Neural progenitor cell (in vitro differentiated cells): ENCODE measurements at regions not wholly inside any gene's neighbourhood (a gene's known extent, or its start where the extent isn't known, plus 50 kb on each side); places are given as distances from the start of the nearest gene placed in this dataset.

Experiments used
- DNase-seq: peaks from one replicate; pipeline ENCODE4 v3.0.0-alpha.2; 2016; ENCODE audit warnings: low spot score
- H2AFZ ChIP-seq: fragments of 200-600 bp; sonication (generic); replicated peaks from 2 replicates; pipeline ENCODE4 v1.6.1; 2016; ENCODE audit warnings: antibody characterized with exemption
- H3F3A ChIP-seq: fragments of 200-600 bp; sonication (generic); 2 replicates; pipeline ENCODE4 v1.6.1; 2016; ENCODE audit warnings: antibody characterized with exemption, low read depth
- H3K27ac ChIP-seq: fragments of 200-600 bp; sonication (generic); 2 replicates; pipeline ENCODE4 v1.5.1; 2016; ENCODE audit warnings: mild to moderate bottlenecking
- H3K27me3 ChIP-seq: fragments of 200-600 bp; sonication (generic); 2 replicates; pipeline ENCODE4 v1.6.1; 2016; ENCODE audit warnings: mild to moderate bottlenecking, moderate library complexity
- H3K36me3 ChIP-seq: fragments of 200-600 bp; sonication (generic); 2 replicates; pipeline ENCODE4 v1.5.1; 2016
- H3K4me1 ChIP-seq: fragments of 200-600 bp; sonication (generic); 2 replicates; pipeline ENCODE4 v1.6.1; 2016; ENCODE audit warnings: mixed run types
- H3K4me2 ChIP-seq: fragments of 200-600 bp; sonication (generic); 2 replicates; pipeline ENCODE4 v1.6.1; 2016
- H3K4me3 ChIP-seq: fragments of 200-600 bp; sonication (generic); 2 replicates; pipeline ENCODE4 v1.5.1; 2016
- H3K79me2 ChIP-seq: fragments of 200-600 bp; sonication (generic); 2 replicates; pipeline ENCODE4 v1.6.1; 2016; ENCODE audit warnings: low read depth
- H3K9ac ChIP-seq: fragments of 200-600 bp; sonication (generic); 2 replicates; pipeline ENCODE4 v1.6.1; 2016
- H3K9me3 ChIP-seq: fragments of 200-600 bp; sonication (generic); 2 replicates; pipeline ENCODE4 v1.5.1; 2016; ENCODE audit warnings: low read depth
- H4K20me1 ChIP-seq: fragments of 200-600 bp; sonication (generic); 2 replicates; pipeline ENCODE4 v1.6.1; 2016; ENCODE audit warnings: low read depth
- H3K27ac Mint-ChIP-seq: 3 replicates; pipeline ENCODE4 v1.8.0; 2021; ENCODE audit warnings: mixed read lengths
- H3K27me3 Mint-ChIP-seq: 2 replicates; pipeline ENCODE4 v1.8.0; 2022; ENCODE audit warnings: low read depth, mild to moderate bottlenecking, inconsistent platforms, moderate library complexity, mixed read lengths; ENCODE audit not compliant: insufficient read depth
- H3K36me3 Mint-ChIP-seq: 3 replicates; pipeline ENCODE4 v1.8.0; 2021; ENCODE audit warnings: mixed read lengths
- H3K4me1 Mint-ChIP-seq: 3 replicates; pipeline ENCODE4 v1.8.0; 2021; ENCODE audit warnings: mixed read lengths
- H3K4me3 Mint-ChIP-seq: 3 replicates; pipeline ENCODE4 v1.8.0; 2021; ENCODE audit warnings: mild to moderate bottlenecking, moderate library complexity, mixed read lengths
- H3K9me3 Mint-ChIP-seq: 3 replicates; pipeline ENCODE4 v1.8.0; 2020; ENCODE audit warnings: mixed read lengths
- EZH2 ChIP-seq: fragments of 200-600 bp; sonication (generic); IDR thresholded peaks from 2 replicates; pipeline ENCODE4 v1.6.1; 2017; ENCODE audit warnings: antibody characterized with exemption, mild to moderate bottlenecking, moderate library complexity
- EZH2phosphoT487 ChIP-seq: fragments of 200-600 bp; sonication (generic); IDR thresholded peaks from 2 replicates; pipeline ENCODE4 v1.6.1; 2017; ENCODE audit warnings: antibody characterized with exemption
- TF ChIP-seq, protein P1 (sequence below): fragments of 200-600 bp; sonication (generic); IDR thresholded peaks from 2 replicates; pipeline ENCODE4 v1.5.1; 2017; ENCODE audit warnings: antibody characterized with exemption, mild to moderate bottlenecking

DNA sequence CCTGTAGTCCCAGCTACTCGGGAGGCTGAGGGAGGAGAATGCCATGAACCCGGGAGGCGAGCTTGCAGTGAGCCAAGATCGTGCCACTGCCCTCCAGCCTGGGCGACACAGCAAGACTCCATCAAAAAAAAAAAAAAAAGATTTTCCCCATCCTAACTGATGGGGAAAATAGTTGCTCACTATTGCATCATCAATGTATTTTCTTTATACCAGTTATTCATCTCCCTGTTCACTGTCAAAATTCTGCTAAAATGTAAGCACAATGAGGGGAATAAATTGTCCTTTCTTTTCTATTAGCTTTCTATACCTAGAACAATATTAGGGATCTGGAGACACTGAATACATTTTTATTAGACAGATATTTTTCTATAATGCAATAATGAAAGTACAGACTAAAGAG, 561.3 kb downstream of the CCER1 start:
- no peak for DNase-seq
- Histone ChIP-seq H3K79me2 (no peaks in the 10 kb centered on the region), H3K9me3 (no peaks in the 10 kb centered on the region), H3K36me3 (no peaks in the 10 kb centered on the region), H3K4me3 (no peak overlapping the region), H4K20me1 (no peaks in the 10 kb centered on the region), H2AFZ (no peak overlapping the region), H3K27me3 (no peaks in the 10 kb centered on the region), H3K27ac (no peak overlapping the region), H3K4me2 (no peak overlapping the region), H3F3A (no peaks in the 10 kb centered on the region), H3K4me1 (no peaks in the 10 kb centered on the region), H3K9ac (no peak overlapping the region)
- Mint-ChIP-seq H3K36me3 (no peaks in the 10 kb centered on the region), H3K4me3 (no peak overlapping the region), H3K27ac (no peak overlapping the region), H3K9me3 (peaks cover 21% of the 10 kb centered on the region), H3K27me3 (peaks cover 2% of the 10 kb centered on the region), H3K4me1 (peaks cover 7% of the 10 kb centered on the region)
- TF ChIP-seq EZH2phosphoT487 (no peak), EZH2 (no peak)
- TF ChIP-seq, protein P1, sequence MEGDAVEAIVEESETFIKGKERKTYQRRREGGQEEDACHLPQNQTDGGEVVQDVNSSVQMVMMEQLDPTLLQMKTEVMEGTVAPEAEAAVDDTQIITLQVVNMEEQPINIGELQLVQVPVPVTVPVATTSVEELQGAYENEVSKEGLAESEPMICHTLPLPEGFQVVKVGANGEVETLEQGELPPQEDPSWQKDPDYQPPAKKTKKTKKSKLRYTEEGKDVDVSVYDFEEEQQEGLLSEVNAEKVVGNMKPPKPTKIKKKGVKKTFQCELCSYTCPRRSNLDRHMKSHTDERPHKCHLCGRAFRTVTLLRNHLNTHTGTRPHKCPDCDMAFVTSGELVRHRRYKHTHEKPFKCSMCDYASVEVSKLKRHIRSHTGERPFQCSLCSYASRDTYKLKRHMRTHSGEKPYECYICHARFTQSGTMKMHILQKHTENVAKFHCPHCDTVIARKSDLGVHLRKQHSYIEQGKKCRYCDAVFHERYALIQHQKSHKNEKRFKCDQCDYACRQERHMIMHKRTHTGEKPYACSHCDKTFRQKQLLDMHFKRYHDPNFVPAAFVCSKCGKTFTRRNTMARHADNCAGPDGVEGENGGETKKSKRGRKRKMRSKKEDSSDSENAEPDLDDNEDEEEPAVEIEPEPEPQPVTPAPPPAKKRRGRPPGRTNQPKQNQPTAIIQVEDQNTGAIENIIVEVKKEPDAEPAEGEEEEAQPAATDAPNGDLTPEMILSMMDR, result no peak

- H3K27ac ChIP-seq, result no peak overlapping the region
These were observed 561.9 kb downstream of the CCER1 start for GRCh38 chr12:90393089-90393488.

DNA sequence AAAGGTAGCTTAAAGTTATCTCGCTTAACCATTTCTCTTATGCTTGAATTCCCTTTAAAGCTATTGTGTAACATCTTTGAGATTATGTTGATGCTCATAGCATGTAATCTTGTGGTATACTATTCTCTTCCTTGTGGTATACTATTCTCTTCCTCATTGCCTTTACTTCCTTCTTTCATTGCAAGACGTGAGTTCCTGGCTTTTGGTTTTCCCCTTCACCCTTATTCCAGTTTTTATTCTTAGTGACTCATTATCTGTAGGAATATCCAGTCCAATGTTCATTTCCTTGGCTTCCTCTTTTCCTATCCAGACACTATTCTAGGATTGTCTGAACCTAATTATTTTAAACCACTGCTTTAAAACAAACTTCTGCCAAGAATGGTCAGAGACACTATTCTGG, 564.0 kb downstream of the CCER1 start:
- no peak for DNase-seq
- Histone ChIP-seq H3K4me1 (no peaks in the 10 kb centered on the region), H3K27me3 (no peaks in the 10 kb centered on the region), H3F3A (no peaks in the 10 kb centered on the region), H3K79me2 (no peaks in the 10 kb centered on the region), H3K36me3 (no peaks in the 10 kb centered on the region), H4K20me1 (no peaks in the 10 kb centered on the region), H3K4me2 (no peak overlapping the region), H3K9ac (no peak overlapping the region), H3K27ac (no peak overlapping the region), H3K9me3 (no peaks in the 10 kb centered on the region), H2AFZ (no peak overlapping the region), H3K4me3 (no peak overlapping the region)
- Mint-ChIP-seq H3K27me3 (peaks cover 2% of the 10 kb centered on the region), H3K9me3 (peaks cover 15% of the 10 kb centered on the region), H3K36me3 (no peaks in the 10 kb centered on the region), H3K4me3 (no peak overlapping the region), H3K4me1 (no peaks in the 10 kb centered on the region), H3K27ac (no peak overlapping the region)
- TF ChIP-seq EZH2, result no peak
- TF ChIP-seq EZH2phosphoT487, result no peak
- TF ChIP-seq, protein P1, result no peak

More at GRCh38 chr12:90393089-90393488, 561.9 kb downstream of the CCER1 start:
- Mint-ChIP-seq H3K27ac (no peak overlapping the region), H3K36me3 (no peaks in the 10 kb centered on the region), H3K9me3 (peaks cover 19% of the 10 kb centered on the region), H3K27me3 (peaks cover 2% of the 10 kb centered on the region), H3K4me1 (peaks cover 2% of the 10 kb centered on the region), H3K4me3 (no peak overlapping the region)
- H3K4me3 ChIP-seq, result no peak overlapping the region
- TF ChIP-seq EZH2phosphoT487 (no peak), EZH2 (no peak)
- TF ChIP-seq, protein P1, result no peak
- no peaks in the 10 kb centered on the region for H4K20me1 ChIP-seq
- no peaks in the 10 kb centered on the region for H3K9me3 ChIP-seq
- H3K9ac ChIP-seq, result no peak overlapping the region
- H3K36me3 ChIP-seq, result no peaks in the 10 kb centered on the region
- H3K4me1 ChIP-seq, result no peaks in the 10 kb centered on the region
- no peaks in the 10 kb centered on the region for H3K79me2 ChIP-seq
- H2AFZ ChIP-seq, result no peak overlapping the region
- H3K27me3 ChIP-seq, result no peaks in the 10 kb centered on the region
- no peaks in the 10 kb centered on the region for H3F3A ChIP-seq
- no peak overlapping the region for H3K4me2 ChIP-seq
- no peak for DNase-seq
